ENCODE measurements at regions not wholly inside any gene's neighbourhood (a gene's known extent, or its start where the extent isn't known, plus 50 kb on each side); places are given as distances from the start of the nearest gene placed in this dataset.

- in situ Hi-C loops (cut with MboI; ENCODE audit: low pct_unique_long_range_greater_than_20kb, low sequenced_read_pairs, unreplicated experiment) = no loop called here
- TF ChIP-seq, protein P1, sequence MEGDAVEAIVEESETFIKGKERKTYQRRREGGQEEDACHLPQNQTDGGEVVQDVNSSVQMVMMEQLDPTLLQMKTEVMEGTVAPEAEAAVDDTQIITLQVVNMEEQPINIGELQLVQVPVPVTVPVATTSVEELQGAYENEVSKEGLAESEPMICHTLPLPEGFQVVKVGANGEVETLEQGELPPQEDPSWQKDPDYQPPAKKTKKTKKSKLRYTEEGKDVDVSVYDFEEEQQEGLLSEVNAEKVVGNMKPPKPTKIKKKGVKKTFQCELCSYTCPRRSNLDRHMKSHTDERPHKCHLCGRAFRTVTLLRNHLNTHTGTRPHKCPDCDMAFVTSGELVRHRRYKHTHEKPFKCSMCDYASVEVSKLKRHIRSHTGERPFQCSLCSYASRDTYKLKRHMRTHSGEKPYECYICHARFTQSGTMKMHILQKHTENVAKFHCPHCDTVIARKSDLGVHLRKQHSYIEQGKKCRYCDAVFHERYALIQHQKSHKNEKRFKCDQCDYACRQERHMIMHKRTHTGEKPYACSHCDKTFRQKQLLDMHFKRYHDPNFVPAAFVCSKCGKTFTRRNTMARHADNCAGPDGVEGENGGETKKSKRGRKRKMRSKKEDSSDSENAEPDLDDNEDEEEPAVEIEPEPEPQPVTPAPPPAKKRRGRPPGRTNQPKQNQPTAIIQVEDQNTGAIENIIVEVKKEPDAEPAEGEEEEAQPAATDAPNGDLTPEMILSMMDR (IDR thresholded peaks at IDR 0.05; ENCODE audit: extremely low read depth, insufficient read depth, missing control alignments) = no peak
- DNase-seq (ENCODE audit: low spot score) = no peak
Observed at GRCh38 chr5:30548580-30549305, 644.7 kb upstream of the CDH6 start.

- in situ Hi-C loops (cut with MboI; ENCODE audit: low pct_unique_long_range_greater_than_20kb, low sequenced_read_pairs, unreplicated experiment) = no loop called here
- TF ChIP-seq, protein P1 (IDR thresholded peaks at IDR 0.05; ENCODE audit: extremely low read depth, insufficient read depth, missing control alignments) = no peak
- no peak for DNase-seq (ENCODE audit: low spot score)
Observed at GRCh38 chr5:30540150-30540549, 653.3 kb upstream of the CDH6 start.

GRCh38 chr5:30539004-30539634 is 654.4 kb upstream of the CDH6 start:
- TF ChIP-seq, protein P1 (IDR thresholded peaks at IDR 0.05; ENCODE audit: extremely low read depth, insufficient read depth, missing control alignments) = no peak
- in situ Hi-C loops (cut with MboI; ENCODE audit: low pct_unique_long_range_greater_than_20kb, low sequenced_read_pairs, unreplicated experiment) = no loop called here
- no peak for DNase-seq (ENCODE audit: low spot score)

DNA sequence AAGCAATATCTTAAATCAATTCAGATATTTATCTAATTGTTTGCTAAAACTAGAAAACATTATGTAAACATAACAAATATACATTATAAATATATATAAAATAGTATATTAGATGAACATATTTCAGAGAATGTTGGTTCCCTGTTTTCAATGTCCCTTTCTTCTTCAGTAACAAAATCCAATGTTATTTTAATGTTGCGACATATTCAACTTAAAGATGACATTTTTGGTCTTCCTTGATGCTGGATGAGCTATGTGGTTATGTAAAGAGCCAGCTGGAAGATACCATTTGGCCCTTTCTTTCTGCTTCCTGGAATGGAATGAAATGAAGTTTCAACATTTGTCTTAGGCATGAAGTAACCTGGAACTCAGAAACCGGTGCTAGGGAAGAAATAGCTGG is 668.1 kb upstream of the CDH6 start:
- TF ChIP-seq, protein P1 (IDR thresholded peaks at IDR 0.05; ENCODE audit: extremely low read depth, insufficient read depth, missing control alignments) = no peak
- in situ Hi-C loops (cut with MboI; ENCODE audit: low pct_unique_long_range_greater_than_20kb, low sequenced_read_pairs, unreplicated experiment) = no loop called here
- DNase-seq (ENCODE audit: low spot score) = no peak

DNA sequence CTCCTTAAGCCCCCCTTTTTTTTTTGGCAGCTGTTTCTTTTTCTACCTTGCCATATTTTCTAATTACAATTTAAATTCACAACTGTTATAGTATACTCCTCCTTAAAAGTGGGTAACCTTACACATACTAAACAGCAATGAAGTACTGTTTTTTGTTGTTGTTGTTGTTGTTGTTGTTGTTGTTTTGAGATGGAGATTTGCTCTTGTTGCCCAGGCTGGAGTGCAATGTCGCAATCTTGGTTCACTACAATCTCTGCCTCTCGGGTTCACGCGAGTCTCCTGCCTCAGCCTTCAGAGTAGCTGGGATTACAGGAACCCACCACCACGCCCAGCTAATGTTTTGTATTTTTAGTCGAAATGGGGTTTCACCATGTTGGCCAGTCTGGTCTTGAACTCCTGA is 669.1 kb upstream of the CDH6 start:
- TF ChIP-seq, protein P1 (IDR thresholded peaks at IDR 0.05; ENCODE audit: extremely low read depth, insufficient read depth, missing control alignments) = no peak
- DNase-seq (ENCODE audit: low spot score) = no peak
- in situ Hi-C loops (cut with MboI; ENCODE audit: low pct_unique_long_range_greater_than_20kb, low sequenced_read_pairs, unreplicated experiment) = no loop called here

DNA sequence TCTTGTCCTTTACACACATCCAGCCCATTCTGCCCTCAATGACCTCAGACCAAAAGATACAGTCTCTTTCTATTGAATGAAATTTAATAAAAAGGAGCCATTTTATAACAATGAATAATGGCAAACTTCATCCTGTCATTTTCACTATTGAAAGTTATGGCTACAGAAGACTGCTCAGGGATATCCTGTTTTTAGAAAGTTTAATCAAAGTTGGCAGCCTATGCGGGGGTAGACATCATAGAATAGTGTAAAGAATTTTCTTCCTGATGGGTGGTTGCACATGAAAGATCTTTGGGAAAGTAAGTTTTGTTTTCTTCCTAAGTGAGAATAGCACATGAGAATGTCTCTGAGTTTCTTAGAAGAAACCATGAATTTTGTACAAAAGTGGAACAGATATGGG is 670.4 kb upstream of the CDH6 start:
- DNase-seq (ENCODE audit: low spot score) = no peak
- in situ Hi-C loops (cut with MboI; ENCODE audit: low pct_unique_long_range_greater_than_20kb, low sequenced_read_pairs, unreplicated experiment) = no loop called here
- TF ChIP-seq, protein P1 (IDR thresholded peaks at IDR 0.05; ENCODE audit: extremely low read depth, insufficient read depth, missing control alignments) = no peak
